ENCODE measurements at regions not wholly inside any gene's neighbourhood (a gene's known extent, or its start where the extent isn't known, plus 50 kb on each side); places are given as distances from the start of the nearest gene placed in this dataset.

- no peak for TF ChIP-seq CTCF (IDR thresholded peaks at IDR 0.05)
- TF ChIP-seq EP300 (IDR thresholded peaks at IDR 0.05): no peak
- TF ChIP-seq POLR2A (IDR thresholded peaks at IDR 0.05): no peak
- 74% methylated on average over 5 of the region's 6 CpGs; no CpG with 5 or more reads in 1 of the 2 donors for WGBS, 2 donors (ENCODE audit: low coverage in 1 of 2)
- Histone ChIP-seq H3K27me3 (no peaks in the 10 kb centered on the region), H3K4me3 (no peak overlapping the region), H3K36me3 (no peaks in the 10 kb centered on the region), H3K4me1 (peaks cover 0 to 17% (median 0%) of the 10 kb centered on the region in 3 donors), H3K27ac (no peak overlapping the region), H3K9me3 (no peaks in the 10 kb centered on the region)
- ATAC-seq: no peak
Measured at GRCh38 chr6:907928-908327, 215.0 kb upstream of the EXOC2 start.

GRCh38 chr6:906920-907319 lies 214.0 kb upstream of the EXOC2 start:
- WGBS, 2 donors (ENCODE audit: low coverage in 1 of 2): 43 to 100% methylated on average over 2 to 3 of the region's 11 CpGs

GRCh38 chr6:905556-905955 lies 212.6 kb upstream of the EXOC2 start:
- H3K27ac ChIP-seq: no peak overlapping the region
- TF ChIP-seq POLR2AphosphoS5 (IDR thresholded peaks at IDR 0.05) (no peak), EP300 (IDR thresholded peaks at IDR 0.05) (no peak), POLR2A (IDR thresholded peaks at IDR 0.05) (no peak), CTCF (IDR thresholded peaks at IDR 0.05) (no peak)
- no peak for ATAC-seq
- H3K9me3 ChIP-seq: no peaks in the 10 kb centered on the region
- no peaks in the 10 kb centered on the region for H3K27me3 ChIP-seq
- peaks cover 0 to 31% (median 14%) of the 10 kb centered on the region in 3 donors for H3K4me1 ChIP-seq
- H3K4me3 ChIP-seq: no peak overlapping the region
- no peaks in the 10 kb centered on the region for H3K36me3 ChIP-seq

More at GRCh38 chr6:906920-907319, 214.0 kb upstream of the EXOC2 start:
- Histone ChIP-seq H3K4me1 (peaks cover 0 to 18% (median 4%) of the 10 kb centered on the region in 3 donors), H3K36me3 (no peaks in the 10 kb centered on the region), H3K27me3 (no peaks in the 10 kb centered on the region), H3K27ac (no peak overlapping the region), H3K9me3 (no peaks in the 10 kb centered on the region), H3K4me3 (no peak overlapping the region)
- TF ChIP-seq EP300 (IDR thresholded peaks at IDR 0.05) (no peak), POLR2A (IDR thresholded peaks at IDR 0.05) (no peak)
- no peak for ATAC-seq

- H3K4me1 ChIP-seq: peaks cover 0 to 31% (median 14%) of the 10 kb centered on the region in 3 donors
- H3K36me3 ChIP-seq: no peaks in the 10 kb centered on the region
- H3K9me3 ChIP-seq: no peaks in the 10 kb centered on the region
- H3K27me3 ChIP-seq: no peaks in the 10 kb centered on the region
- no peak for TF ChIP-seq POLR2AphosphoS5 (IDR thresholded peaks at IDR 0.05)
- TF ChIP-seq POLR2A (IDR thresholded peaks at IDR 0.05): no peak
- TF ChIP-seq CTCF (IDR thresholded peaks at IDR 0.05): no peak
- no peak for TF ChIP-seq EP300 (IDR thresholded peaks at IDR 0.05)
- ATAC-seq: no peak
- H3K4me3 ChIP-seq: no peak overlapping the region
- no peak overlapping the region for H3K27ac ChIP-seq
Measured at GRCh38 chr6:904994-905393, 212.1 kb upstream of the EXOC2 start.

- Histone ChIP-seq H3K27ac (peak overlapping the region in 1 of 4 donors; percentile 14), H3K4me1 (peaks cover 0 to 31% (median 14%) of the 10 kb centered on the region in 3 donors), H3K36me3 (no peaks in the 10 kb centered on the region), H3K4me3 (no peak overlapping the region), H3K27me3 (no peaks in the 10 kb centered on the region), H3K9me3 (no peaks in the 10 kb centered on the region)
- ATAC-seq: no peak
- 61 to 66% methylated on average over 6 of the region's 6 CpGs for WGBS, 2 donors (ENCODE audit: low coverage in 1 of 2)
- TF ChIP-seq CTCF (IDR thresholded peaks at IDR 0.05): no peak
- TF ChIP-seq EP300 (IDR thresholded peaks at IDR 0.05): no peak
- no peak for TF ChIP-seq POLR2A (IDR thresholded peaks at IDR 0.05)
- TF ChIP-seq POLR2AphosphoS5 (IDR thresholded peaks at IDR 0.05): no peak
Measured at GRCh38 chr6:903761-904160, 210.8 kb upstream of the EXOC2 start.
